OCI-LY1 (cell line): ENCODE measurements at regions not wholly inside any gene's neighbourhood (a gene's known extent, or its start where the extent isn't known, plus 50 kb on each side); places are given as distances from the start of the nearest gene placed in this dataset.

Source experiments
- H2AFZ ChIP-seq: fragments of 200-600 bp; sonication (generic), shearing (Covaris generic); 2 replicates; pipeline ENCODE4 v1.6.0; 2014; ENCODE audit warnings: antibody characterized with exemption, mild to moderate bottlenecking, low read length
- H3F3A ChIP-seq: fragments of 200-600 bp; sonication (generic), shearing (Covaris generic); 2 replicates; pipeline ENCODE4 v1.6.0; 2014; ENCODE audit warnings: mild to moderate bottlenecking, antibody characterized with exemption, low read length, moderate library complexity; ENCODE audit not compliant: insufficient read depth
- H3K27ac ChIP-seq: fragments of 200-600 bp; sonication (generic); 2 replicates; pipeline ENCODE4 v1.5.1; 2014; ENCODE audit warnings: low read length, mixed run types, mild to moderate bottlenecking, low read depth; ENCODE audit not compliant: poor library complexity, severe bottlenecking
- H3K27me3 ChIP-seq: fragments of 200-600 bp; sonication (generic); 2 replicates; pipeline ENCODE4 v1.6.0; 2014; ENCODE audit warnings: antibody characterized with exemption, mild to moderate bottlenecking, low read length, moderate library complexity; ENCODE audit not compliant: insufficient read depth
- H3K36me3 ChIP-seq: fragments of 200-600 bp; sonication (generic); 2 replicates; pipeline ENCODE4 v1.6.1; 2014; ENCODE audit warnings: mild to moderate bottlenecking, antibody characterized with exemption, low read length, moderate library complexity, mixed read lengths; ENCODE audit not compliant: insufficient read depth
- H3K4me1 ChIP-seq: fragments of 200-600 bp; sonication (generic); 2 replicates; pipeline ENCODE4 v1.5.1; 2014; ENCODE audit warnings: mild to moderate bottlenecking, low read length, moderate library complexity; ENCODE audit not compliant: insufficient read depth, severe bottlenecking
- H3K4me2 ChIP-seq: fragments of 200-600 bp; sonication (generic), shearing (Covaris generic); 2 replicates; pipeline ENCODE4 v1.6.1; 2014; ENCODE audit warnings: low read length
- H3K4me3 ChIP-seq: fragments of 200-600 bp; sonication (generic); 2 replicates; pipeline ENCODE4 v1.5.1; 2014; ENCODE audit warnings: low read length, low read depth, mild to moderate bottlenecking, mixed read lengths; ENCODE audit not compliant: poor library complexity, severe bottlenecking
- H3K79me2 ChIP-seq: fragments of 200-600 bp; shearing (Covaris generic); 2 replicates; pipeline ENCODE4 v1.6.1; 2016; ENCODE audit warnings: mixed run types, low read length, mixed read lengths; ENCODE audit not compliant: insufficient read depth
- H3K9ac ChIP-seq: fragments of 200-600 bp; sonication (generic), shearing (Covaris generic); 2 replicates; pipeline ENCODE4 v1.6.1; 2014; ENCODE audit warnings: mild to moderate bottlenecking, low read length, mixed read lengths
- H3K9me2 ChIP-seq: fragments of 200-600 bp; sonication (generic), shearing (Covaris generic); 2 replicates; pipeline ENCODE4 v1.6.1; 2014; ENCODE audit warnings: low read depth, mild to moderate bottlenecking, low read length, mixed read lengths
- H3K9me3 ChIP-seq: fragments of 200-600 bp; shearing (Covaris generic); 2 replicates; pipeline ENCODE4 v1.6.1; 2014; ENCODE audit warnings: low read length, mixed read lengths
- H4K20me1 ChIP-seq: fragments of 200-600 bp; sonication (generic), shearing (Covaris generic); 2 replicates; pipeline ENCODE4 v1.6.0; 2016; ENCODE audit warnings: mild to moderate bottlenecking, low read length; ENCODE audit not compliant: insufficient read depth
- CTCF ChIP-seq: fragments of 200-600 bp; sonication (generic), shearing (Covaris generic); IDR thresholded peaks from 2 replicates; pipeline ENCODE4 v1.5.1; 2017; ENCODE audit warnings: mild to moderate bottlenecking, antibody characterized with exemption, low read length, moderate library complexity, mixed read lengths
- EZH2 ChIP-seq: fragments of 200-600 bp; sonication (generic), shearing (Covaris generic); IDR thresholded peaks from 2 replicates; pipeline ENCODE4 v1.8.0; 2017; ENCODE audit warnings: borderline replicate concordance, mixed run types, mild to moderate bottlenecking, antibody characterized with exemption, low read length, moderate library complexity, mixed read lengths

- no peaks in the 10 kb centered on the region for H3K4me1 ChIP-seq
Observed at GRCh38 chr14:106606936-106607335, 1080.6 kb downstream of the TMEM121 start.

GRCh38 chr14:106610691-106611090 lies 1084.3 kb downstream of the TMEM121 start:
- Histone ChIP-seq H3K4me1 (no peaks in the 10 kb centered on the region), H3K9ac (no peak overlapping the region), H2AFZ (no peak overlapping the region), H3F3A (no peaks in the 10 kb centered on the region), H3K36me3 (no peaks in the 10 kb centered on the region), H3K9me2 (no peaks in the 10 kb centered on the region), H3K9me3 (no peaks in the 10 kb centered on the region), H4K20me1 (no peaks in the 10 kb centered on the region), H3K79me2 (no peaks in the 10 kb centered on the region), H3K4me3 (no peak overlapping the region), H3K27me3 (peaks cover 3% of the 10 kb centered on the region; the same call in 1 of the 2 replicates), H3K27ac (no peak overlapping the region), H3K4me2 (no peak overlapping the region)
- TF ChIP-seq CTCF = no peak
- TF ChIP-seq EZH2 = no peak

More at GRCh38 chr14:106606936-106607335, 1080.6 kb downstream of the TMEM121 start:
- Histone ChIP-seq H3K9ac (no peak overlapping the region), H3F3A (no peaks in the 10 kb centered on the region), H3K27me3 (no peaks in the 10 kb centered on the region), H3K4me3 (no peak overlapping the region), H3K36me3 (no peaks in the 10 kb centered on the region), H3K79me2 (no peaks in the 10 kb centered on the region), H3K4me2 (no peak overlapping the region), H3K9me3 (no peaks in the 10 kb centered on the region), H2AFZ (no peak overlapping the region), H3K9me2 (no peaks in the 10 kb centered on the region), H4K20me1 (no peaks in the 10 kb centered on the region), H3K27ac (no peak overlapping the region)
- TF ChIP-seq CTCF (no peak), EZH2 (no peak)

- Histone ChIP-seq H3K36me3 (no peaks in the 10 kb centered on the region), H3K4me1 (no peaks in the 10 kb centered on the region), H3K27me3 (peaks cover 3% of the 10 kb centered on the region; the same call in 1 of the 2 replicates), H3K4me2 (no peak overlapping the region), H3F3A (no peaks in the 10 kb centered on the region), H3K27ac (no peak overlapping the region), H3K4me3 (no peak overlapping the region), H2AFZ (no peak overlapping the region), H3K9me3 (0 out of 2 replicates have a peak, but pooled peaks cover 2% of the 10 kb centered on the region), H3K9ac (no peak overlapping the region), H3K9me2 (no peaks in the 10 kb centered on the region), H3K79me2 (no peaks in the 10 kb centered on the region), H4K20me1 (no peaks in the 10 kb centered on the region)
- TF ChIP-seq CTCF (no peak), EZH2 (no peak)
Observed at GRCh38 chr14:106613256-106613655, 1086.9 kb downstream of the TMEM121 start.
